ENCODE measurements at regions not wholly inside any gene's neighbourhood (a gene's known extent, or its start where the extent isn't known, plus 50 kb on each side); places are given as distances from the start of the nearest gene placed in this dataset.

DNA sequence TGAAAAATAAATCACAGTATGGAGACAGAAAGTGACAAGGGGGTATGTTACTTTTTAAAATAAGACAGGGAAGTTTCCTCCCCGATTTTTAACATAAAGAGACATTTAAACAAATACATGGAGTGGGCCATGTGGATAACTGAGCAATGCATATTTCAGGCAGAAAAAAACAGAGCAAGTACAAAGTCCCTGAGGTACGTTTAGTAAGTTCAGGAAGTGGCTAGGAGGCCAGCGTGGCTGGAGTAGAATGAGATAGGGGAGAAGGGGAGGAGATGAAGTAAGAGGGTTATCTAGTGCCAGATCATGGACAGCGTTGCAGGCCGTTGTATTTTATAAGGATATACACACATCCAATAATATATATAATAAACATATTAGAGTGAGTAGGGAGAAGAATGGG is 84.2 kb upstream of the ELL2 start (continued):
- TF ChIP-seq, protein P1, sequence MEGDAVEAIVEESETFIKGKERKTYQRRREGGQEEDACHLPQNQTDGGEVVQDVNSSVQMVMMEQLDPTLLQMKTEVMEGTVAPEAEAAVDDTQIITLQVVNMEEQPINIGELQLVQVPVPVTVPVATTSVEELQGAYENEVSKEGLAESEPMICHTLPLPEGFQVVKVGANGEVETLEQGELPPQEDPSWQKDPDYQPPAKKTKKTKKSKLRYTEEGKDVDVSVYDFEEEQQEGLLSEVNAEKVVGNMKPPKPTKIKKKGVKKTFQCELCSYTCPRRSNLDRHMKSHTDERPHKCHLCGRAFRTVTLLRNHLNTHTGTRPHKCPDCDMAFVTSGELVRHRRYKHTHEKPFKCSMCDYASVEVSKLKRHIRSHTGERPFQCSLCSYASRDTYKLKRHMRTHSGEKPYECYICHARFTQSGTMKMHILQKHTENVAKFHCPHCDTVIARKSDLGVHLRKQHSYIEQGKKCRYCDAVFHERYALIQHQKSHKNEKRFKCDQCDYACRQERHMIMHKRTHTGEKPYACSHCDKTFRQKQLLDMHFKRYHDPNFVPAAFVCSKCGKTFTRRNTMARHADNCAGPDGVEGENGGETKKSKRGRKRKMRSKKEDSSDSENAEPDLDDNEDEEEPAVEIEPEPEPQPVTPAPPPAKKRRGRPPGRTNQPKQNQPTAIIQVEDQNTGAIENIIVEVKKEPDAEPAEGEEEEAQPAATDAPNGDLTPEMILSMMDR (IDR thresholded peaks at IDR 0.05; ENCODE audit: control extremely low read depth in 1 of 3, insufficient read depth in 1 of 3, low read depth in 1 of 3, low read length in 3 of 3): no peak
- TF ChIP-seq ZNF274 (IDR thresholded peaks at IDR 0.05; ENCODE audit: borderline replicate concordance, extremely low read depth, low read length): no peak
- no peak for TF ChIP-seq KDM1A (IDR thresholded peaks at IDR 0.05; ENCODE audit: borderline replicate concordance, low read length)
- TF ChIP-seq HDAC6 (IDR thresholded peaks at IDR 0.05; ENCODE audit: low read depth, low read length): no peak
- no peak for TF ChIP-seq TBP (IDR thresholded peaks at IDR 0.05; ENCODE audit: low read depth, low read length)
- TF ChIP-seq SIRT6 (IDR thresholded peaks at IDR 0.05; ENCODE audit: low read length): no peak
- no peak for TF ChIP-seq JUN (IDR thresholded peaks at IDR 0.05; ENCODE audit: low read depth, low read length)

Data from H1 (cell line).